Osteocyte (in vitro differentiated cells): ENCODE measurements at regions not wholly inside any gene's neighbourhood (a gene's known extent, or its start where the extent isn't known, plus 50 kb on each side); places are given as distances from the start of the nearest gene placed in this dataset.

Experiments used
- DNase-seq: peaks from one replicate; pipeline ENCODE4 v3.0.0; 2021; ENCODE audit warnings: mixed read lengths; ENCODE audit not compliant: unreplicated experiment; ENCODE audit errors: extremely low spot score
- H3K27ac Mint-ChIP-seq: one replicate; pipeline ENCODE4 v1.8.0; 2021; ENCODE audit warnings: mild to moderate bottlenecking, mixed read lengths; ENCODE audit not compliant: unreplicated experiment
- H3K27me3 Mint-ChIP-seq: one replicate; pipeline ENCODE4 v1.8.0; 2021; ENCODE audit warnings: mixed read lengths; ENCODE audit not compliant: unreplicated experiment
- H3K36me3 Mint-ChIP-seq: one replicate; pipeline ENCODE4 v1.8.0; 2021; ENCODE audit warnings: mixed read lengths; ENCODE audit not compliant: unreplicated experiment
- H3K4me1 Mint-ChIP-seq: one replicate; pipeline ENCODE4 v1.8.0; 2021; ENCODE audit warnings: mixed read lengths; ENCODE audit not compliant: unreplicated experiment
- H3K4me3 Mint-ChIP-seq: one replicate; pipeline ENCODE4 v1.8.0; 2021; ENCODE audit warnings: mild to moderate bottlenecking, moderate library complexity, mixed read lengths; ENCODE audit not compliant: unreplicated experiment
- H3K9me3 Mint-ChIP-seq: one replicate; pipeline ENCODE4 v1.8.0; 2021; ENCODE audit warnings: mixed read lengths; ENCODE audit not compliant: unreplicated experiment
- CTCF ChIP-seq: fragments of 200-600 bp; sonication (generic); IDR thresholded peaks from 2 replicates; pipeline ENCODE4 v1.5.0; 2021; ENCODE audit warnings: antibody characterized with exemption, mild to moderate bottlenecking, moderate library complexity

GRCh38 chr4:79850626-79851025, 222.4 kb downstream of the ANTXR2 start:
- H3K27ac Mint-ChIP-seq = no peak overlapping the region
- TF ChIP-seq CTCF = no peak
- H3K36me3 Mint-ChIP-seq = no peaks in the 10 kb centered on the region
- H3K4me1 Mint-ChIP-seq = peaks cover 7% of the 10 kb centered on the region
- peaks cover 13% of the 10 kb centered on the region for H3K27me3 Mint-ChIP-seq
- no peak for DNase-seq
- no peaks in the 10 kb centered on the region for H3K9me3 Mint-ChIP-seq
- H3K4me3 Mint-ChIP-seq = no peak overlapping the region

- no peak overlapping the region for H3K4me3 Mint-ChIP-seq
- peaks cover 14% of the 10 kb centered on the region for H3K27me3 Mint-ChIP-seq
- peaks cover 5% of the 10 kb centered on the region for H3K9me3 Mint-ChIP-seq
- H3K4me1 Mint-ChIP-seq = peaks cover 7% of the 10 kb centered on the region
- DNase-seq = no peak
- no peaks in the 10 kb centered on the region for H3K36me3 Mint-ChIP-seq
- no peak for TF ChIP-seq CTCF
- no peak overlapping the region for H3K27ac Mint-ChIP-seq
Observed at GRCh38 chr4:79848329-79848728, 224.7 kb downstream of the ANTXR2 start.

- Mint-ChIP-seq H3K4me1 (peaks cover 4% of the 10 kb centered on the region), H3K9me3 (peaks cover 7% of the 10 kb centered on the region), H3K27ac (no peak overlapping the region), H3K36me3 (no peaks in the 10 kb centered on the region), H3K27me3 (peaks cover 12% of the 10 kb centered on the region), H3K4me3 (no peak overlapping the region)
- no peak for DNase-seq
- no peak for TF ChIP-seq CTCF
Observed at GRCh38 chr4:79847411-79847810, 225.6 kb downstream of the ANTXR2 start.

- Mint-ChIP-seq H3K36me3 (no peaks in the 10 kb centered on the region), H3K4me1 (no peaks in the 10 kb centered on the region)
Observed at GRCh38 chr4:79842162-79842561, 230.9 kb downstream of the ANTXR2 start.

GRCh38 chr4:79833857-79834256, 239.2 kb downstream of the ANTXR2 start:
- Mint-ChIP-seq H3K27ac (no peak overlapping the region), H3K27me3 (peaks cover 28% of the 10 kb centered on the region), H3K36me3 (no peaks in the 10 kb centered on the region), H3K4me3 (no peak overlapping the region), H3K9me3 (peaks cover 12% of the 10 kb centered on the region), H3K4me1 (no peaks in the 10 kb centered on the region)
- no peak for TF ChIP-seq CTCF
- no peak for DNase-seq

More at GRCh38 chr4:79842162-79842561, 230.9 kb downstream of the ANTXR2 start:
- no peak for TF ChIP-seq CTCF
- no peak overlapping the region for H3K4me3 Mint-ChIP-seq
- peaks cover 2% of the 10 kb centered on the region for H3K27me3 Mint-ChIP-seq
- no peak for DNase-seq
- no peak overlapping the region for H3K27ac Mint-ChIP-seq
- H3K9me3 Mint-ChIP-seq = peaks cover 26% of the 10 kb centered on the region
